ENCODE measurements at regions not wholly inside any gene's neighbourhood (a gene's known extent, or its start where the extent isn't known, plus 50 kb on each side); places are given as distances from the start of the nearest gene placed in this dataset.
"Not testable (repeated sequence)": the region's sequence is repeated elsewhere in the genome, so short reads cannot be mapped to it uniquely, and the experiment has no call there.

DNA sequence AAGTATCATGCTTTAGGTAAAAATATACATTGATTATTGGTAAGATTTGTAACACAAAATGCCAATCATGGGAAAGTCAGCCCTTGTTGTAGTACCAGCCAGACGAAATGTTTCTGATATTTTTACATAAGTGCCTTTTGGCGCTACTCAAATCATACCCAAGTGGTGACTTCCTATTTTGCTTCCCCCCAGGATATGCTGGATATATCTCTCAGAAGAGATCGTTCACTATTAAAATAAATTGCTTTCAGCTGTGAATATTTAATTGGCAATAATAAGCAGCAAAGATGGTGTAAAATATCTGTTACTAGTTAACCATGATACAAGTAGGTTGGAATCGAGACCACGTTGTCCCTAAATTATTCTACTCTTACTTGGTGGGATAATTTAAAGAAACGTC, 909.2 kb upstream of the LRRN3 start:
- no peak for DNase-seq

DNA sequence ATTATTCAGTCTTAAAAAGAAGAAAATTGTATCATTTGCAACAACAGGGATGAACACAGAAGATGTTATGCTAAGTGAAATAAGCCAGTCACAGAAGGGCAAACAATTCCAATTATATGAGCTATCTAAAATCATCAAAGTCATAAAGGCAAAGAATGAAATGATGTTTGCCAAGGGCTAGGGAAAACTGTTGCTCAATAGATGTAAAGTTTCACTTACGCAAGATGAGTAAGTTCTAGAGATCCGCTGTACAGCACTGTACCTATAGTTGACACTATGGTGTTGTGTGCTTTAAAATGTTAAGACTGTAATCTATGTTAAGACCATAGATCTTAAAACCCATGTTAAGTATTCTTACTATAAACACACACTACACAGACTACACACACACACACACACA, 904.6 kb upstream of the LRRN3 start:
- no peak for DNase-seq

DNA sequence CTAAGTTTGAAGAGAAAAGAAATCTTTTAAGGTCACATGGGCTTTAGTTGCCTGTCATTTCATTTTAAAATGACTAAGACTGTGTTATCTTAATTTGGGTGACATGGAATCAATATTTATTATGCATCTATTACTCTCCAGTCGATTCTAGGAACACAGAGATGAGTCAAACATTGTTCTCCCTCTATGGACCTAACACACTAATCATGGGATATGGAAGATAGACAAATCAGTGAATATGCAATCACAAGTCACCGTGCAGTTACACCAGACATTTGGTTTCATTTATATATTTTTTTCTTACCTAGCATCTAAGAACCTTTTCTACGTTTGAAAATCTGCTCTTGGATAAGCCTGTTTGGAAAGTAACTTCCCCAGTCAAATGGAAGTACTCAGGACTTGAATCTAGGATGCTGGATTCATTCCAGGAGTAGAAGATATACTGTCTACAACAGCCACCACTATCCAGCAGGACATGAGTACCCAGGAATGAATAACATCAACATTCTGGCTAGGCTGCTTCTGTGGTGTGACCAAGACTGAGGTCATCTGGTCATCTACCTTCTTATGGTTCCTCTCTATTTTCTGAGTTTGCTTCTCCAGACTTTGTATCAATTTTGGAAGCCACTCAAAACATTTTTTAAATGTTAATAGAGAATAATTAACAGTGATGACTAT, 902.9 kb upstream of the LRRN3 start:
- DNase-seq = no peak

DNA sequence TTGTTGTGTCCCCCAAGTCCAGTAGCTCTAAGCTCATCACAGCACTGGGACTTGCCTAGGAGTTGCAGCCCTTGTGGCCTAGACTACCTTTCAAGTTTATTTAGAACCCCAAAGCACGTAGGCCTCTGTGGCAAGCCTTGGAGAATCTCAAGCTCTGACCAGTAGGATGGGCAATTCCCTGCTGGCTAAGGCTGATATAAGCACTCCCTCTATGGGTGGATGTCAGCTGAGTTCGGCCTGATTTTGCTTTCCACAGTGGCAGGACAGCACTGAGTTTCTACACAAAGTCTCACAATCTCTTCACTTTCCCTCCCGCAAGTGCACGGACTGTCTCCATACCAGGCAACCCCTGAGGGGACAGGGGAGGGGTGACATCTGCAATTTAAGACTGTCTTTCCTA, 886.4 kb upstream of the LRRN3 start:
- no peak for DNase-seq

GRCh38 chr7:110205899-110206298, 885.0 kb upstream of the LRRN3 start:
- DNase-seq = no peak

GRCh38 chr7:110209884-110210283, 881.0 kb upstream of the LRRN3 start:
- DNase-seq = no peak

DNA sequence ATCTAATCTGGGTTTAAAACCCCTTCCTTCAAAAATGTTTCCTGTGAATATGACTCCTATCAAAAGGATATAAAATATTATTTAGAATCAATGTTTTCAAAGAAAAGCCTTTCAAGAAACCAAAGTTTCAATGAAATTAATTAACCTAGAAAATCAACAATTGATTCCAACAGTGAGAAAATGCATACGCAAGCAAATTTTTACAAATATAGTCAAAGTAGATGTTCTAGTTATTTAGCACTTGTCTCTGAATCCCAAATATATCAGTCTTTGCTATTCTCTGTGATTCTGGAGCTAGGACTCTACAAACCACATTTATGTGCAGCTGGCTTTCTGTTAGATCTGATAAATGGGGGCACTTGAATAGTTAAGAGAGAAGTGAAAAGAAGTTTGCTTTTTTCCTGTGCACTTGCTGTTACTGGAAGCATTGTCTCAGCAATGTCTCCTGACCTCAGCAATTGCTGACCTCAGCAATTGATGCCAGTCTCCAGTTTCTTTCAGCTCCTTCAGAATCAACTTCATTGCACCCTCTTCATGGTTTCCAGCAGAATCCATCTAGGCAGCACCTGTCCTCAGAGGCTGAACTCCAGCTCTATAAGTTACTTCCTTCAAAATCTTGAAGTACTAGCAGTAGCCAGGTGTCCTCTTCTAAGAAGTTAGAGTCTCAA, 879.9 kb upstream of the LRRN3 start:
- no peak for DNase-seq

- no peak for DNase-seq
Measured at GRCh38 chr7:110224643-110225042, 866.3 kb upstream of the LRRN3 start.

DNA sequence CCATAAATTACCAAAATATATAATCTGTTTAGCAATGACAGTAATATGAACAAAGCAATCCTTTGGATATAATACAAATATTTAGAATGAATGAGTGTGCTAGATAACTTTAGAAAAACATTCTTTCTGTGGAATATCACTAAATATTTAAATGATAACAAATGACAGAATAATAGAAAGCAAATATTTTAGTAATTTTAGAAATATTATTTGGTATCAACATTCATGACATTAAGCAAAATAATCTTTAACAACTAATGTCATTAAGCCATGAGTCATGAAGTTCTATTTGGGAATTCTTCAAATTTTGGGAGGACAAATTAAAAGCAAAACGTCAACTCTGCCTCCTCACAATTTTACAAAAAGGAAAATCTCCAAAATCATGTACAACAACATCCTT, 844.8 kb upstream of the LRRN3 start:
- no peak for DNase-seq

- DNase-seq = no peak
Measured at GRCh38 chr7:110253093-110253492, 837.8 kb upstream of the LRRN3 start.

GRCh38 chr7:110257673-110258072, 833.3 kb upstream of the LRRN3 start:
- DNase-seq = no peak

DNA sequence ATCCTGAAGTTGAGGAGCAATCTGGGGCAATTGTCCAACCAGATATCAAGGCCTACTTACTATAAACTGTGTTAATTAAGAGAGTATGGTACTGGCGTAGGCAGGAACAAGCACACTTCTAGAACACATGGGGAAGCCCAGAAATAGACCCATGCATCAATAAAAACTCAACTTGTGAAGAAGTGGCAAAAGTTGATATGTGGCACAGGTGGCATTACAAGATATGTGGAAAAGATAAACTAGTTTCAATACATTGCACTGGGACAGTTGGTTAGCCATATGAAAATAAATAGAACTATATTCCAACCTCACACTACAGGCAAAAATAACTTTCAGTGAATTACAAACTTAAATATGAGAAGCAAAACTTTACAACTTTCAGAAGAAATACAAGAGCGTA, 828.7 kb upstream of the LRRN3 start:
- no peak for DNase-seq

DNA sequence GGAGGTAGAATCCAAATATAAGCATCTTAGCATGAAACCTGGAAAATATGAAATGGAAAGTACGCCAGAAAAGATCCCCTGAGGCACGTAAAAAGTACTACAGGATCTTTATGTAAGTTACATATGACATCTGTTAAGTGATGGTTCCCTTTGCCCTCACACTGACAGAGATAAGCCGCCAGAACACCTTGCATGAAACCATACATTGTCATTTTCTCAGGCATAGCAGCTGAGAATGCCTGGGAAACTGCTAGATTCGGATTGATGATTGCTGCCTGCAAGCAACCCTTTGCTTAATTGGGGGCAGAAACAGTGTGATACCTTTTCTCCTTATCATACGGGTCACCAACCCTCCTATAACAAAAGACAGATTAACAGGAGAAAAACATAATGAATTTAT, 826.6 kb upstream of the LRRN3 start:
- DNase-seq = no peak

GRCh38 chr7:110281362-110281761, 809.6 kb upstream of the LRRN3 start:
- DNase-seq = no peak

DNA sequence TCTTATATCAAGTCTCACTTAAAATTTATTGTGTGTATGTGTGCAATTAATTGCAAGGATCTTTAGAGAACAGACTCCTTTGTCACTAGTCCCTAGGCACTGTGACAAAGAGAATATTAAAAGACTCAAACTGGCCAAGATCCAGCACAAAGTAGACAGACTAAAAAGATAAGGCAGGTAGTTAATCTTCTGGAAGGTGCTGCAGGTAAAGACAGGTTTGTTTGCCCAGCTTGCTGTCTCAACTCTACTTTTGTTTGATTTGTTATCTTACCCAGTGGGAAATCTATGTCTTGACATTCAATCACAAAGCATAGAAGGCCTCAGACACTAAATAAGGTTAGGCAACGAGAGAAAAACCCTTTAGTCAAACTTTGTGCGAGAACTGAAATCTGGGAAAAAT, 807.9 kb upstream of the LRRN3 start:
- DNase-seq = no peak

- DNase-seq = no peak
Measured at GRCh38 chr7:110291430-110291829, 799.5 kb upstream of the LRRN3 start.

DNA sequence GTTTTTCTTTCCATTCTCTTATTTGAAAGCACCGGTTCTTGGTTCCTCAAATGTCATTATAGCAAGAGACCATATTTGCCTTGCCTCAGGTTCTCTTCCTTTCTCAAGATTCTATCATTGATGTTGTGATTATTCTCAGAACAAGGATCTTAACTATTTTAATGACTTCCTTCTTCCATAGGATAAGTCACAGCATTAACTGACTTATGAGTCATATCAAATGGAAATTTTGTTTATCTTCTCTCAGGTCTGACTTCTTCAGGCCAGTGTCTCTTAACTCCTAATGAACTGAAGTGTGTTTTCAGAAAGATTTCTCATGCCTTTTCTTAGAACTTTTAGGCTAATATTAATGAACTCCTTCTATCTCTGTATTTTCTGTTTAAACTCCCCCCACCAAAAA, 794.6 kb upstream of the LRRN3 start:
- DNase-seq = no peak

DNA sequence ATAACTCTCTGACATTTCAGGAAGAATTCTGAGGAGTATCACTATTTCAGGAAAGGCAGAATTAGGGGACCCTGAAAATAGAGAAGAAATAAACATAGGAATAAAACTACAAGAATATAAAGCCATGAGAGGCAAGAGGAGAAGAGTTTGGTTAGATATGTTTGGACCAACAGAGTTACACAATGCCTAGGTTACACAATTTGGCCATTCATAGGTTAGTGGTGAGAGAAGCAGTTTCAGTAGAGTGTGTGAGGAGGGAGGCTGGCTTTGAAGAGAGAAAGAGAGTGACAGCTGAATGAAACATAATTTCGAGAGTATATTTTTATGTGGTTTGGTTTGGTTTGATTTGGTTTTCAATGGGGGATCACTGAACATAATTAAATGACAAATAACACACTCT, 783.2 kb upstream of the LRRN3 start:
- DNase-seq = no peak

- DNase-seq = no peak
Measured at GRCh38 chr7:110308791-110309190, 782.1 kb upstream of the LRRN3 start.

DNA sequence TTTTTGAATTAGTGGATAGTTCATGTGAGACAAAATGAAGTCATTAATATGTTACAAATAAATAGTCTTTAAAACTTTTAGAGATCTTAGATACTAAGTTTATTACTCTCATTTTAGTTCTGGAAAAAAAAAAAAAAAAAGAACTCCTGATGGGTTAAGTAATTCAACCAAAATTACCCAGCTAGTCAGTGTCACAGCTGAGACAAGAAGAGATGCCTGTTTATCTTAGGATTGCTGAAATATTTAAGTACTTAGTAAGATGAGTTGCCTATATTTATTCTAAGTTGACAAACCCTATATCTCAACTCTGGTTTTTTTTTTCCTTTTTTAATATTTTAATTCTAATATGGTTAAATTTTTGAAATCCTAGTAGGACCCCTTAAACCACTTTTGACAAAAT, 781.0 kb upstream of the LRRN3 start:
- no peak for DNase-seq

GRCh38 chr7:110311556-110311955, 779.4 kb upstream of the LRRN3 start:
- DNase-seq = no peak

DNA sequence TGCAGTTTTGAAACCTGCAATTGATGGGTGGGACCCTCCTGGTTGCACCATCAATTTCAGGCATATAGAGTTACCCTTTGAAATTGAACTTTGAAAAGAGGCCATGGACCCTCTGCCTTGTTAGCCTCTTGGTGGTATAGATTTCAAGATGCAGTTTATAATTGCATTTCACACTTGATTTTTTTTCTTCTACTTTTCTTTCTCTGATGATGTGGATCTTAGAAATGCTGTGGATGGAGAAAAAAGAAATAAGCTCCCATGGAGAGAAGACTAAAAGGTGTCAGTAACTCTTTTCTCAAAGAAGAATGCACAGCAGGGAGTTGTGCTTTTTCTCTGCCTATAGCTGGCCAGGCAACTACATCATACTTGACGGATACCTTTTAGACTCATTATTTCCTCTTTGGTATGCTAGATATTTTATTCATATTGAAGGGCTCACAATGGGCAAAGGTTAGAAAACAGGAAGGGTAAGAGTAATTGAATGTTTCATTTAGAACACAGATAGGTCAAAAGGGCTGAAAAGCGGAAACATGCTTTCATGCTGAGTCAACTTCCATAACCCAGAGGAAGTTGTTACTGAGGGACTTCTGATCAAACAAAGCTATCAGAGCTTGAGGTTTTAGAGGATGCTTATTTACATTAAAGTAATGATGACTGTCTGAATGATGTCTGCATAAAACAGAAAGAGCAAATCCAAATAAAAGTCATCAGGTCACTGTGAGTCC, 773.2 kb upstream of the LRRN3 start:
- no peak for DNase-seq

DNA sequence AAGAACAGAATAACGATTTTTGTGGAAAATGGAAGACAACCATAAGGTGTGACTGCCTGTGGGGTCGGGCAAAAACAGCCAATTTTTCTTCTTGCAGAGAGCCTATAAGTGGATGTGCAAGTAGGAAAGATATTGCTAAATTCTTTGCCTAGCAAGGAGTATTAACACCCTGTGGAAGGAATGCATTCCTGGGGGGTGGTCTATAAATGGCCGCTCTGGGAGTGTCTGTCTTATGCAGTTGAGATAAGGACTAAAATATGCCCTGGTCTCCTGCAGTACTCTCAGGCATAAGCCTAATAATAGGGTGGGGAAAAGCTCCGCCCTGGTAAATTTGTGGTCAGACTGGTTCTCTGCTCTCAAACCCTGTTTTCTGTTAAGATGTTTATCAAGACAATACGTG, 770.6 kb upstream of the LRRN3 start:
- not testable (repeated sequence) for DNase-seq

DNA sequence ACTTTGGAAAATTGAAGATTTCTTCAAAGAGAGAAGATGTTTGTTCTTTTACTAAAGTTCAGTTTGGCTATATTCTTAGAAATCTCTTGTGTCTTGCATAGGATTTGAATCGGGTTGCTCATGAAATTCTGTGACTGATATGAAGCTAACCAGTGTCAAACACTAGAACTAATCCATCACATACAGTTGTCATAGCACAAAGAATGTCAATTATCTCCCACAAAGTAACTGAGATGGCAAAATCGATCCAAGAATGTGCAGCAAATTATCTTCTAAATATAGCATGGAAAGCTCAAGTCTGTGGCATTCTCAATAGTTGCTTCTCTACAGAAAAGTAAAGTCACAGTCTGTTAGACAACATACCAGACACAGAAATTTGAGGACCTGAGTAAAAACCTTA, 768.1 kb upstream of the LRRN3 start:
- DNase-seq = no peak
